HEK293 (cell line): ENCODE measurements at regions not wholly inside any gene's neighbourhood (a gene's known extent, or its start where the extent isn't known, plus 50 kb on each side); places are given as distances from the start of the nearest gene placed in this dataset.

Experiments used
- CTCF ChIA-PET: fragments of 350-600 bp; formaldehyde crosslinking; extraction: SDS; loops from one replicate; lab custom pipeline; 2021; ENCODE audit warnings: antibody characterized with exemption; lab: Yijun Ruan, JAX
- POLR2A ChIA-PET: fragments of 300-600 bp; formaldehyde crosslinking; extraction: SDS; loops from one replicate; lab custom pipeline; 2020; ENCODE audit warnings: antibody characterized with exemption, inconsistent platforms; lab: Yijun Ruan, JAX
- H3K27ac ChIP-seq: fragments of 200-500 bp; sonication (Bioruptor generic); 2 replicates; pipeline ENCODE4 v1.5.1; 2014; ENCODE audit warnings: low read depth, low read length, control low read depth, inconsistent platforms; ENCODE audit errors: extremely low read depth
- H3K36me3 ChIP-seq, 2 experiments: fragments of 200-500 bp in 1 of 2; sonication (Bioruptor generic) in 1 of 2; 1 replicate in 1 of 2; 2 replicates in 1 of 2; pipeline ENCODE4 v1.5.1; 2014 to 2017; ENCODE audit warnings: inconsistent platforms in 2 of 2, low read length in 2 of 2; ENCODE audit not compliant: control insufficient read depth in 2 of 2, insufficient read depth in 1 of 2
- H3K4me1 ChIP-seq: fragments of 200-500 bp; sonication (Bioruptor generic); 2 replicates; pipeline ENCODE4 v1.5.1; 2014; ENCODE audit warnings: mild to moderate bottlenecking, low read length, inconsistent platforms; ENCODE audit not compliant: control insufficient read depth, insufficient read depth
- H3K4me3 ChIP-seq: 2 replicates; pipeline ENCODE4 v1.5.1; 2011; ENCODE audit warnings: low read depth, mild to moderate bottlenecking, control low read depth, low read length, moderate library complexity
- H3K9me3 ChIP-seq: fragments of 200-500 bp; sonication (Bioruptor generic); 2 replicates; pipeline ENCODE4 v1.5.1; 2014; ENCODE audit warnings: low read depth, low read length, inconsistent platforms; ENCODE audit not compliant: control insufficient read depth, insufficient read depth
- BCL11B ChIP-seq: fragments of 450-650 bp; formaldehyde crosslinking; IDR thresholded peaks from 2 replicates; pipeline ENCODE4 v1.5.1; 2016; ENCODE audit warnings: low read depth, missing biosample characterization, missing genetic modification characterization
- GFI1B ChIP-seq: fragments of 450-650 bp; formaldehyde crosslinking; IDR thresholded peaks from 2 replicates; pipeline ENCODE4 v1.5.1; 2016; ENCODE audit warnings: missing biosample characterization, missing genetic modification characterization
- HOXD13 ChIP-seq: sonication (generic); formaldehyde crosslinking; IDR thresholded peaks from 2 replicates; pipeline ENCODE4 v1.8.0; 2022; ENCODE audit warnings: missing genetic modification reagents, borderline replicate concordance
- KLF1 ChIP-seq: fragments of 450-650 bp; formaldehyde crosslinking; IDR thresholded peaks from 2 replicates; pipeline ENCODE4 v1.5.1; 2016; ENCODE audit warnings: missing biosample characterization, missing genetic modification characterization
- OVOL3 ChIP-seq: fragments of 450-650 bp; formaldehyde crosslinking; IDR thresholded peaks from 2 replicates; pipeline ENCODE4 v1.5.1; 2016; ENCODE audit warnings: missing biosample characterization, missing genetic modification characterization
- TRIM28 ChIP-seq: IDR thresholded peaks from 2 replicates; pipeline ENCODE4 v1.6.1; 2011; ENCODE audit warnings: low read length, control low read depth, borderline replicate concordance
- ZBTB1 ChIP-seq: fragments of 450-650 bp; formaldehyde crosslinking; IDR thresholded peaks from 2 replicates; pipeline ENCODE4 v1.5.1; 2016; ENCODE audit warnings: missing biosample characterization, missing genetic modification characterization
- ZBTB17 ChIP-seq: fragments of 450-650 bp; formaldehyde crosslinking; IDR thresholded peaks from 2 replicates; pipeline ENCODE4 v1.5.1; 2016; ENCODE audit warnings: missing biosample characterization, missing genetic modification characterization
- ZFHX2 ChIP-seq: fragments of 450-650 bp; formaldehyde crosslinking; conservative IDR thresholded peaks from 2 replicates; pipeline ENCODE4 v1.5.1; 2016; ENCODE audit warnings: missing biosample characterization, missing genetic modification characterization
- ZFP69B ChIP-seq: fragments of 450-650 bp; formaldehyde crosslinking; IDR thresholded peaks from 2 replicates; pipeline ENCODE4 v1.5.1; 2016; ENCODE audit warnings: missing biosample characterization, missing genetic modification characterization
- ZNF202 ChIP-seq: fragments of 450-650 bp; formaldehyde crosslinking; IDR thresholded peaks from 2 replicates; pipeline ENCODE4 v1.5.1; 2016; ENCODE audit warnings: missing biosample characterization, missing genetic modification characterization, borderline replicate concordance
- ZNF239 ChIP-seq: fragments of 450-650 bp; formaldehyde crosslinking; IDR thresholded peaks from 2 replicates; pipeline ENCODE4 v1.5.1; 2016; ENCODE audit warnings: missing biosample characterization, missing genetic modification characterization
- ZNF37A ChIP-seq: fragments of 450-650 bp; IDR thresholded peaks from 2 replicates; pipeline ENCODE4 v1.5.1; 2018; ENCODE audit warnings: missing biosample characterization, missing genetic modification characterization
- ZNF404 ChIP-seq: fragments of 450-650 bp; formaldehyde crosslinking; IDR thresholded peaks from 2 replicates; pipeline ENCODE4 v1.5.1; 2017; ENCODE audit warnings: missing biosample characterization, missing genetic modification characterization
- ZNF433 ChIP-seq: fragments of 450-650 bp; formaldehyde crosslinking; IDR thresholded peaks from 2 replicates; pipeline ENCODE4 v1.5.1; 2016; ENCODE audit warnings: missing biosample characterization, missing genetic modification characterization, low read depth
- ZNF510 ChIP-seq: fragments of 450-650 bp; formaldehyde crosslinking; IDR thresholded peaks from 2 replicates; pipeline ENCODE4 v1.5.1; 2018; ENCODE audit warnings: mild to moderate bottlenecking, missing genetic modification characterization, missing biosample characterization; ENCODE audit not compliant: insufficient replicate concordance
- ZNF596 ChIP-seq: fragments of 450-650 bp; IDR thresholded peaks from 2 replicates; pipeline ENCODE4 v1.5.0; 2018; ENCODE audit warnings: missing biosample characterization, mild to moderate bottlenecking, missing genetic modification characterization, moderate library complexity
- ZNF600 ChIP-seq: fragments of 450-650 bp; formaldehyde crosslinking; IDR thresholded peaks from 2 replicates; pipeline ENCODE4 v1.5.1; 2016; ENCODE audit warnings: missing biosample characterization, missing genetic modification characterization
- ZNF623 ChIP-seq: fragments of 450-650 bp; formaldehyde crosslinking; IDR thresholded peaks from 2 replicates; pipeline ENCODE4 v1.5.1; 2016; ENCODE audit warnings: missing biosample characterization, missing genetic modification characterization
- ZNF747 ChIP-seq: fragments of 450-650 bp; formaldehyde crosslinking; IDR thresholded peaks from 2 replicates; pipeline ENCODE4 v1.5.1; 2016; ENCODE audit warnings: missing biosample characterization, missing genetic modification characterization
- ZNF76 ChIP-seq: fragments of 450-650 bp; formaldehyde crosslinking; IDR thresholded peaks from 2 replicates; pipeline ENCODE4; 2016; ENCODE audit warnings: low read depth, missing biosample characterization, missing genetic modification characterization, borderline replicate concordance
- ZNF791 ChIP-seq: fragments of 450-650 bp; formaldehyde crosslinking; IDR thresholded peaks from 2 replicates; pipeline ENCODE4 v1.5.1; 2016; ENCODE audit warnings: missing biosample characterization, missing genetic modification characterization
- ZNF792 ChIP-seq: fragments of 450-650 bp; formaldehyde crosslinking; IDR thresholded peaks from 2 replicates; pipeline ENCODE4 v1.5.1; 2016; ENCODE audit warnings: missing biosample characterization, missing genetic modification characterization
- TF ChIP-seq, protein P1 (sequence below): fragments of 450-650 bp; formaldehyde crosslinking; IDR thresholded peaks from 2 replicates; pipeline ENCODE4 v1.5.1; 2017; ENCODE audit warnings: missing biosample characterization, missing genetic modification characterization
- TF ChIP-seq, protein P2 (sequence below): fragments of 450-650 bp; formaldehyde crosslinking; IDR thresholded peaks from 2 replicates; pipeline ENCODE4 v1.5.1; 2016; ENCODE audit warnings: missing biosample characterization, missing genetic modification characterization

DNA sequence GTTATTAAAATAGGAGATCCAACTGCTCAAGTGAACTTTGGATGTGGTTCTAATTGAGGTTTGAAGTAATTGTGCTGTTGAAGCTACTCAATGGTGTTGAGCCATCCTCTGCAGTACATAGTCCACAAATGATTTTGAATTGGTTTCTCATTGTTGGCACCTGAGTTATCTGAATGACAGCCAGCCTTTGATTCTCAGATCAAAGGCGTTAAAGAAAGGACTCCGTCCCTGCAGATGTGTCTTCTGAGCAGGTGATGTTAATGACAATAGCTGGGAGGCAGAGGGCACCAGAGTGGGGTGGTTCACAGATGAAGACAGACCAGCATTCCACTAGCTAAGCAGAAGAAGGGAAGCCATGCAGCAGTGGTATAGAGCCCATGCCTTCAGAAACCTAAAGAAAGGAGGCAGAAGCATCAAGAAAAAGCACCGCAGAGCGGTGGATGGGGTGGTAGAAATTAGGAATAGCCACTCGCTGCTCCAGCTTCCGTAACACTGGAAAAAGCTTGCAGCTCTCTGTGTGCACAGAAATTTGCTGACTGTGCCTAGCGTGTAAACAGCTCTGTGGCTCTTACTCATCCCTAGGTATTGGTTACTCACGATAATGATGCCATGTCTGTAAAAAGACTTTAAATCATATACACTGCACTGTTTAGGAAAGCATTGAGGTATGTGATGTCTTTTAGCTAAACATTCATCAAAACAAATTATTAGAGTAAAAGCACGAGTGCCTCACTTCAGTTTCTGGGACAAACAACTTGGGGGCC, 79.2 kb upstream of the CLCN4 start:
- H3K4me1 ChIP-seq, result no peaks in the 10 kb centered on the region
- H3K36me3 ChIP-seq, result peaks cover 0 to 11% of the 10 kb centered on the region in 2 experiments; a peak in 1 of 3 replicates
- H3K4me3 ChIP-seq, result no peak overlapping the region
- no peaks in the 10 kb centered on the region for H3K9me3 ChIP-seq
- ChIA-PET CTCF (no interaction called here), POLR2A (no interaction called here)
- TF ChIP-seq KLF1 (tag by site-specific recombination), result no peak
- TF ChIP-seq ZNF37A (tag by site-specific recombination), result no peak
- TF ChIP-seq GFI1B (tag by site-specific recombination), result no peak
- TF ChIP-seq, protein P1, sequence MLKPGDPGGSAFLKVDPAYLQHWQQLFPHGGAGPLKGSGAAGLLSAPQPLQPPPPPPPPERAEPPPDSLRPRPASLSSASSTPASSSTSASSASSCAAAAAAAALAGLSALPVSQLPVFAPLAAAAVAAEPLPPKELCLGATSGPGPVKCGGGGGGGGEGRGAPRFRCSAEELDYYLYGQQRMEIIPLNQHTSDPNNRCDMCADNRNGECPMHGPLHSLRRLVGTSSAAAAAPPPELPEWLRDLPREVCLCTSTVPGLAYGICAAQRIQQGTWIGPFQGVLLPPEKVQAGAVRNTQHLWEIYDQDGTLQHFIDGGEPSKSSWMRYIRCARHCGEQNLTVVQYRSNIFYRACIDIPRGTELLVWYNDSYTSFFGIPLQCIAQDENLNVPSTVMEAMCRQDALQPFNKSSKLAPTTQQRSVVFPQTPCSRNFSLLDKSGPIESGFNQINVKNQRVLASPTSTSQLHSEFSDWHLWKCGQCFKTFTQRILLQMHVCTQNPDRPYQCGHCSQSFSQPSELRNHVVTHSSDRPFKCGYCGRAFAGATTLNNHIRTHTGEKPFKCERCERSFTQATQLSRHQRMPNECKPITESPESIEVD (tag by site-specific recombination), result no peak
- no peak for TF ChIP-seq ZNF239 (tag by site-specific recombination)
- no peak for TF ChIP-seq BCL11B
- no peak for TF ChIP-seq ZNF202 (tag by site-specific recombination)
- no peak for TF ChIP-seq OVOL3 (tag by site-specific recombination)
- TF ChIP-seq ZNF596 (tag by site-specific recombination), result no peak
- no peak for TF ChIP-seq ZNF623 (tag by site-specific recombination)
- TF ChIP-seq HOXD13 (CRISPR knock-in tag), result no peak
- TF ChIP-seq, protein P2, sequence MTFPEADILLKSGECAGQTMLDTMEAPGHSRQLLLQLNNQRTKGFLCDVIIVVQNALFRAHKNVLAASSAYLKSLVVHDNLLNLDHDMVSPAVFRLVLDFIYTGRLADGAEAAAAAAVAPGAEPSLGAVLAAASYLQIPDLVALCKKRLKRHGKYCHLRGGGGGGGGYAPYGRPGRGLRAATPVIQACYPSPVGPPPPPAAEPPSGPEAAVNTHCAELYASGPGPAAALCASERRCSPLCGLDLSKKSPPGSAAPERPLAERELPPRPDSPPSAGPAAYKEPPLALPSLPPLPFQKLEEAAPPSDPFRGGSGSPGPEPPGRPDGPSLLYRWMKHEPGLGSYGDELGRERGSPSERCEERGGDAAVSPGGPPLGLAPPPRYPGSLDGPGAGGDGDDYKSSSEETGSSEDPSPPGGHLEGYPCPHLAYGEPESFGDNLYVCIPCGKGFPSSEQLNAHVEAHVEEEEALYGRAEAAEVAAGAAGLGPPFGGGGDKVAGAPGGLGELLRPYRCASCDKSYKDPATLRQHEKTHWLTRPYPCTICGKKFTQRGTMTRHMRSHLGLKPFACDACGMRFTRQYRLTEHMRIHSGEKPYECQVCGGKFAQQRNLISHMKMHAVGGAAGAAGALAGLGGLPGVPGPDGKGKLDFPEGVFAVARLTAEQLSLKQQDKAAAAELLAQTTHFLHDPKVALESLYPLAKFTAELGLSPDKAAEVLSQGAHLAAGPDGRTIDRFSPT (tag by site-specific recombination), result no peak
- TF ChIP-seq ZNF600 (tag by site-specific recombination), result no peak
- no peak for TF ChIP-seq ZNF791 (tag by site-specific recombination)
- no peak for TF ChIP-seq ZBTB17 (tag by site-specific recombination)
- TF ChIP-seq ZNF404, result no peak
- no peak for TF ChIP-seq ZNF433 (tag by site-specific recombination)
- TF ChIP-seq TRIM28, result no peak
- H3K27ac ChIP-seq, result no peak overlapping the region

DNA sequence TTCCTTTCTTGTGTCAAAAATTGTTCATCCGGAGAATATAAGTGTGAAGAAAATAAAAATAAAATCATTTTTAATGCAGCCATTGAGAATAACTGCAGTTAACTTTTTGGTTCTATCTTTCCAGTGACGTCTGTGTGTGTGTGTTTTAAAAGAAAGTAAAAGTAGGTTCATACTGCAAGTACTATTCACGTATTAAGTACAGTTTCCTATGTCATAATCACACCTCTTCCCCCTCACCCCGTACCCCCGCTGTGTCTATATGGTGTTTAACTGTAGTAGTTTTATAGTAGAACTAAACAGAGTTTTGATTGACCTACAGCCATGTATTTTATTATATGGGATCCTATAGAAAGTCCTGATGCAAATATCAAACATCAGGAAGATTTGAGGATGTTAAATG, 78.5 kb upstream of the CLCN4 start:
- ChIA-PET POLR2A (no interaction called here), CTCF (no interaction called here)
- Histone ChIP-seq H3K4me3 (no peak overlapping the region), H3K27ac (no peak overlapping the region), H3K4me1 (no peaks in the 10 kb centered on the region), H3K9me3 (no peaks in the 10 kb centered on the region), H3K36me3 (peaks cover 0 to 11% of the 10 kb centered on the region in 2 experiments; a peak in 1 of 3 replicates)
- TF ChIP-seq ZFHX2 (tag by site-specific recombination) (no peak), ZNF76 (no peak), ZNF510 (tag by site-specific recombination) (no peak), ZNF747 (no peak), ZBTB1 (tag by site-specific recombination) (no peak), ZBTB17 (tag by site-specific recombination) (no peak), ZNF792 (tag by site-specific recombination) (no peak), GFI1B (tag by site-specific recombination) (no peak), ZFP69B (tag by site-specific recombination) (no peak)
